D721Med (cell line): ENCODE measurements at regions not wholly inside any gene's neighbourhood (a gene's known extent, or its start where the extent isn't known, plus 50 kb on each side); places are given as distances from the start of the nearest gene placed in this dataset.

Experiments used
- DNase-seq: peaks from one replicate; pipeline ENCODE4 v3.0.0; 2011; ENCODE audit warnings: low spot score; ENCODE audit not compliant: insufficient read length
- FAIRE-seq: peaks from 2 replicates; lab custom pipeline; 2011; peaks lifted over from hg19 to GRCh38; lab: Jason Lieb, UNC
- CTCF ChIP-seq: IDR thresholded peaks from 2 replicates; pipeline ENCODE4 v1.5.1; 2012; ENCODE audit warnings: mild to moderate bottlenecking, control low read depth; ENCODE audit not compliant: insufficient read depth; ENCODE audit errors: missing control alignments

GRCh38 chr12:28104903-28105864, 85.1 kb upstream of the CCDC91 start:
- TF ChIP-seq CTCF: no peak
- FAIRE-seq (no peak), DNase-seq (no peak)

- DNase-seq: no peak
- TF ChIP-seq CTCF: no peak
- peak; percentile 11 for FAIRE-seq
Measured at GRCh38 chr12:28107679-28108078, 82.6 kb upstream of the CCDC91 start.

- FAIRE-seq (no peak), DNase-seq (no peak)
- TF ChIP-seq CTCF: no peak
Measured at GRCh38 chr12:28108599-28108998, 81.7 kb upstream of the CCDC91 start.

GRCh38 chr12:28110329-28110728, 79.9 kb upstream of the CCDC91 start:
- FAIRE-seq (no peak), DNase-seq (no peak)
- no peak for TF ChIP-seq CTCF

GRCh38 chr12:28114488-28114887, 75.8 kb upstream of the CCDC91 start:
- FAIRE-seq (no peak), DNase-seq (no peak)
- no peak for TF ChIP-seq CTCF

- FAIRE-seq (no peak), DNase-seq (no peak)
- no peak for TF ChIP-seq CTCF
Measured at GRCh38 chr12:28121433-28121832, 68.8 kb upstream of the CCDC91 start.

- no peak for FAIRE-seq
- DNase-seq: no peak
- no peak for TF ChIP-seq CTCF
Measured at GRCh38 chr12:28121899-28122655, 68.2 kb upstream of the CCDC91 start.
